ENCODE measurements at regions not wholly inside any gene's neighbourhood (a gene's known extent, or its start where the extent isn't known, plus 50 kb on each side); places are given as distances from the start of the nearest gene placed in this dataset.

GRCh38 chr2:120534457-120534856, 188.5 kb downstream of the INHBB start:
- H3K4me2 ChIP-seq (ENCODE audit: low read length): no peak overlapping the region
- H3K36me3 ChIP-seq (ENCODE audit: insufficient read depth, low read length): peaks cover 3% of the 10 kb centered on the region; the same call in 1 of the 2 replicates
- H3K27ac ChIP-seq (ENCODE audit: low read depth, low read length, poor library complexity, severe bottlenecking): no peak overlapping the region
- peaks cover 8% of the 10 kb centered on the region for H3K27me3 ChIP-seq (ENCODE audit: insufficient read depth, low read length)
- H3K9ac ChIP-seq (ENCODE audit: low read length): no peak overlapping the region
- peaks cover 6% of the 10 kb centered on the region; the same call in 1 of the 2 replicates for H3K9me3 ChIP-seq (ENCODE audit: low read length)
- H2AFZ ChIP-seq (ENCODE audit: low read length): no peak overlapping the region
- H4K20me1 ChIP-seq (ENCODE audit: insufficient read depth, low read length): no peaks in the 10 kb centered on the region
- H3K4me3 ChIP-seq (ENCODE audit: low read depth, low read length, poor library complexity, severe bottlenecking): no peak overlapping the region
- no peak for TF ChIP-seq EZH2 (IDR thresholded peaks at IDR 0.05; ENCODE audit: borderline replicate concordance, low read length)
- TF ChIP-seq, protein P1, sequence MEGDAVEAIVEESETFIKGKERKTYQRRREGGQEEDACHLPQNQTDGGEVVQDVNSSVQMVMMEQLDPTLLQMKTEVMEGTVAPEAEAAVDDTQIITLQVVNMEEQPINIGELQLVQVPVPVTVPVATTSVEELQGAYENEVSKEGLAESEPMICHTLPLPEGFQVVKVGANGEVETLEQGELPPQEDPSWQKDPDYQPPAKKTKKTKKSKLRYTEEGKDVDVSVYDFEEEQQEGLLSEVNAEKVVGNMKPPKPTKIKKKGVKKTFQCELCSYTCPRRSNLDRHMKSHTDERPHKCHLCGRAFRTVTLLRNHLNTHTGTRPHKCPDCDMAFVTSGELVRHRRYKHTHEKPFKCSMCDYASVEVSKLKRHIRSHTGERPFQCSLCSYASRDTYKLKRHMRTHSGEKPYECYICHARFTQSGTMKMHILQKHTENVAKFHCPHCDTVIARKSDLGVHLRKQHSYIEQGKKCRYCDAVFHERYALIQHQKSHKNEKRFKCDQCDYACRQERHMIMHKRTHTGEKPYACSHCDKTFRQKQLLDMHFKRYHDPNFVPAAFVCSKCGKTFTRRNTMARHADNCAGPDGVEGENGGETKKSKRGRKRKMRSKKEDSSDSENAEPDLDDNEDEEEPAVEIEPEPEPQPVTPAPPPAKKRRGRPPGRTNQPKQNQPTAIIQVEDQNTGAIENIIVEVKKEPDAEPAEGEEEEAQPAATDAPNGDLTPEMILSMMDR (IDR thresholded peaks at IDR 0.05; ENCODE audit: low read length): no peak
- H3K4me1 ChIP-seq (ENCODE audit: insufficient read depth, low read length, severe bottlenecking): no peaks in the 10 kb centered on the region
- no peaks in the 10 kb centered on the region for H3K9me2 ChIP-seq (ENCODE audit: low read depth, low read length)
- H3F3A ChIP-seq (ENCODE audit: insufficient read depth, low read length): no peaks in the 10 kb centered on the region
- no peaks in the 10 kb centered on the region for H3K79me2 ChIP-seq (ENCODE audit: insufficient read depth, low read length)

GRCh38 chr2:120535081-120535480, 189.1 kb downstream of the INHBB start:
- TF ChIP-seq, protein P1 (IDR thresholded peaks at IDR 0.05; ENCODE audit: low read length): no peak
- no peak for TF ChIP-seq EZH2 (IDR thresholded peaks at IDR 0.05; ENCODE audit: borderline replicate concordance, low read length)

DNA sequence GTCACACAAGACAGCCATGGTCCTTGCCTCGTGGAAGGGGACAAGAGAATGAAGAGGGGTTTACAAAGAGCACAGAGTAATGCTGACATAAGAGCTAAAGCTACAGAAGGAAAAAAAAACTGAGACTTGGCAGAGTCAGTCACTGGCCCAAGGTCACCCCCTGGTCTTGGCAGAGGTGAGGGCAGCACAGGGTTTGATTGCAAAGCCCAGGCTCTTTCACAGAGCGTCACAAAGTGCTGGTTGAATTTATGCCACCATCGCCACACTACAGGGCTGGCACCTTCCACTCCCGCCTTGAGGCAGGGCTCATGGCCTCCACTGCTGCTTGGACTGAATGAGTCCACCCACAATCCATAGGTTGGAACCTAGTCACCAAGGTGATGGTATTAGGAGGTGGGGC, 190.2 kb downstream of the INHBB start:
- H3F3A ChIP-seq (ENCODE audit: insufficient read depth, low read length): no peaks in the 10 kb centered on the region
- H3K9me2 ChIP-seq (ENCODE audit: low read depth, low read length): no peaks in the 10 kb centered on the region
- H3K79me2 ChIP-seq (ENCODE audit: insufficient read depth, low read length): no peaks in the 10 kb centered on the region
- H3K9ac ChIP-seq (ENCODE audit: low read length): no peak overlapping the region
- H3K4me3 ChIP-seq (ENCODE audit: low read depth, low read length, poor library complexity, severe bottlenecking): no peak overlapping the region
- no peak overlapping the region for H3K4me2 ChIP-seq (ENCODE audit: low read length)
- peaks cover 3% of the 10 kb centered on the region; the same call in 1 of the 2 replicates for H3K27me3 ChIP-seq (ENCODE audit: insufficient read depth, low read length)
- no peak for TF ChIP-seq EZH2 (IDR thresholded peaks at IDR 0.05; ENCODE audit: borderline replicate concordance, low read length)
- TF ChIP-seq, protein P1 (IDR thresholded peaks at IDR 0.05; ENCODE audit: low read length): no peak
- no peak overlapping the region for H3K27ac ChIP-seq (ENCODE audit: low read depth, low read length, poor library complexity, severe bottlenecking)
- H3K9me3 ChIP-seq (ENCODE audit: low read length): no peaks in the 10 kb centered on the region
- H3K4me1 ChIP-seq (ENCODE audit: insufficient read depth, low read length, severe bottlenecking): no peaks in the 10 kb centered on the region
- H2AFZ ChIP-seq (ENCODE audit: low read length): no peak overlapping the region
- H4K20me1 ChIP-seq (ENCODE audit: insufficient read depth, low read length): no peaks in the 10 kb centered on the region
- H3K36me3 ChIP-seq (ENCODE audit: insufficient read depth, low read length): no peaks in the 10 kb centered on the region

More at GRCh38 chr2:120535081-120535480, 189.1 kb downstream of the INHBB start:
- Histone ChIP-seq H3K4me2 (ENCODE audit: low read length) (no peak overlapping the region), H3K27me3 (ENCODE audit: insufficient read depth, low read length) (peaks cover 3% of the 10 kb centered on the region), H3K4me1 (ENCODE audit: insufficient read depth, low read length, severe bottlenecking) (no peaks in the 10 kb centered on the region), H3K9me3 (ENCODE audit: low read length) (peaks cover 3% of the 10 kb centered on the region; the same call in 1 of the 2 replicates), H3K79me2 (ENCODE audit: insufficient read depth, low read length) (no peaks in the 10 kb centered on the region), H2AFZ (ENCODE audit: low read length) (no peak overlapping the region), H3K4me3 (ENCODE audit: low read depth, low read length, poor library complexity, severe bottlenecking) (no peak overlapping the region), H3K27ac (ENCODE audit: low read depth, low read length, poor library complexity, severe bottlenecking) (no peak overlapping the region), H3K9ac (ENCODE audit: low read length) (no peak overlapping the region), H3K9me2 (ENCODE audit: low read depth, low read length) (no peaks in the 10 kb centered on the region), H3F3A (ENCODE audit: insufficient read depth, low read length) (no peaks in the 10 kb centered on the region), H3K36me3 (ENCODE audit: insufficient read depth, low read length) (no peaks in the 10 kb centered on the region; the same call in 1 of the 2 replicates), H4K20me1 (ENCODE audit: insufficient read depth, low read length) (no peaks in the 10 kb centered on the region)

Measured in OCI-LY1 (cell line).